ENCODE measurements at regions not wholly inside any gene's neighbourhood (a gene's known extent, or its start where the extent isn't known, plus 50 kb on each side); places are given as distances from the start of the nearest gene placed in this dataset.

DNA sequence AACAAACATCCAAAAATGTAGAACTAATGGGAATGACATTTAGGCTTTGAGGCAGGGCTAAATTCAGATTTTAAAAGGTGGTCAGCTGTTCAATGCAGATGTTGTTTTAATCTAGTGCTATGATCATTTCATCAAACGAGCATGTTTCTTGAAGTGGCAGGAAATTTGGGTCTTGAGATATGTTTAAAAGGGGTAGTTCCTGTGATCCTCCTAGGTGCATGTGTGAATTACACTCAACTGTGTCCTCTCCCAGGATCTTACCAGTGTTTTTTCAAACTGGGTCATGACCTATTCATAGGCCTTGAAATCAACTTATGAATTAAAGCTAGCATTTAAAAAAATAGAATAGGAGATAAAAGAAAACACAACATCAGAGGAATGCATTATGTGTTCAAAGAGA lies 57.4 kb upstream of the ACMSD start:
- no peaks in the 10 kb centered on the region for H3K36me3 ChIP-seq (ENCODE audit: control insufficient read depth, insufficient read depth, low read length)
- ChIA-PET CTCF (no interaction called here), POLR2A (no interaction called here)
- intact Hi-C loops (cut with micrococcal nuclease; ENCODE audit: unreplicated experiment) = no loop called here
- H3K36me3 Mint-ChIP-seq (ENCODE audit: insufficient read depth, unreplicated experiment) = no peaks in the 10 kb centered on the region
- BruUV-seq (replicated peaks) = no TSS peak
- H3K4me3 ChIP-seq (ENCODE audit: low read depth, low read length) = no peak overlapping the region
- H3K9me3 Mint-ChIP-seq (ENCODE audit: unreplicated experiment) = no peaks in the 10 kb centered on the region
- no peaks in the 10 kb centered on the region for H3K9me3 ChIP-seq
- peaks cover 7% of the 10 kb centered on the region for H3K27me3 Mint-ChIP-seq (ENCODE audit: insufficient read depth, unreplicated experiment)
- TF ChIP-seq, protein P1, sequence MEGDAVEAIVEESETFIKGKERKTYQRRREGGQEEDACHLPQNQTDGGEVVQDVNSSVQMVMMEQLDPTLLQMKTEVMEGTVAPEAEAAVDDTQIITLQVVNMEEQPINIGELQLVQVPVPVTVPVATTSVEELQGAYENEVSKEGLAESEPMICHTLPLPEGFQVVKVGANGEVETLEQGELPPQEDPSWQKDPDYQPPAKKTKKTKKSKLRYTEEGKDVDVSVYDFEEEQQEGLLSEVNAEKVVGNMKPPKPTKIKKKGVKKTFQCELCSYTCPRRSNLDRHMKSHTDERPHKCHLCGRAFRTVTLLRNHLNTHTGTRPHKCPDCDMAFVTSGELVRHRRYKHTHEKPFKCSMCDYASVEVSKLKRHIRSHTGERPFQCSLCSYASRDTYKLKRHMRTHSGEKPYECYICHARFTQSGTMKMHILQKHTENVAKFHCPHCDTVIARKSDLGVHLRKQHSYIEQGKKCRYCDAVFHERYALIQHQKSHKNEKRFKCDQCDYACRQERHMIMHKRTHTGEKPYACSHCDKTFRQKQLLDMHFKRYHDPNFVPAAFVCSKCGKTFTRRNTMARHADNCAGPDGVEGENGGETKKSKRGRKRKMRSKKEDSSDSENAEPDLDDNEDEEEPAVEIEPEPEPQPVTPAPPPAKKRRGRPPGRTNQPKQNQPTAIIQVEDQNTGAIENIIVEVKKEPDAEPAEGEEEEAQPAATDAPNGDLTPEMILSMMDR (IDR thresholded peaks at IDR 0.05; ENCODE audit: insufficient read depth in 1 of 2, low read depth in 1 of 2, low read length in 1 of 2, severe bottlenecking in 1 of 2, unreplicated experiment in 1 of 2) = no peak
- H3K4me1 Mint-ChIP-seq (ENCODE audit: low read depth, unreplicated experiment) = no peaks in the 10 kb centered on the region
- DNase-seq = no peak
- H3K4me3 Mint-ChIP-seq (ENCODE audit: unreplicated experiment) = no peak overlapping the region
- H3K27ac Mint-ChIP-seq (ENCODE audit: unreplicated experiment) = no peak overlapping the region
- no peaks in the 10 kb centered on the region for H3K27me3 ChIP-seq (replicated peaks; ENCODE audit: control insufficient read depth, insufficient read depth, low read length)
- no peaks in the 10 kb centered on the region for H3K4me1 ChIP-seq

DNA sequence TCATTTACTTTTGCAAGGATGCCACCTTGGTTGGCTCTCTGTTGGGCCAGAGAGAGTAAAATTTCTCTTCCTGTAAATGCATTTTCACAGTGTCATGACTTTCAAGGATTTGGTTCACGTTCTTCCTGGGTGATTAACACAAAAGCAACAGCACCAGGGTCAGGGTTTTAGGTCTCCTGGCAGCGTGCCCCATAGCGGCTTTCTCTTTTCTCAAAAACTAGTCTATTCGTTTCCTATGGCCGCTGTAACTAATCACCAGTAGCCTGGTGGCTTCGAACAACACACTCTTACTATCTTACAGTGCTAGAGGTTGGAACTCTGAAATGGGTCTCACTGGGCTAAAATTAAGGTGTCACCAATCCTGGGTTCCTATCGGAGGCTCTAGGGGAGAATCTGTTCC lies 56.3 kb upstream of the ACMSD start:
- POLR2A ChIA-PET = no interaction called here
- TF ChIP-seq, protein P1 (IDR thresholded peaks at IDR 0.05; ENCODE audit: insufficient read depth in 1 of 2, low read depth in 1 of 2, low read length in 1 of 2, severe bottlenecking in 1 of 2, unreplicated experiment in 1 of 2) = no peak
- Histone ChIP-seq H3K4me1 (no peaks in the 10 kb centered on the region), H3K36me3 (ENCODE audit: control insufficient read depth, insufficient read depth, low read length) (no peaks in the 10 kb centered on the region), H3K9me3 (no peaks in the 10 kb centered on the region), H3K27me3 (replicated peaks; ENCODE audit: control insufficient read depth, insufficient read depth, low read length) (no peaks in the 10 kb centered on the region), H3K4me3 (ENCODE audit: low read depth, low read length) (no peak overlapping the region)
- no TSS peak for BruUV-seq (replicated peaks)
- DNase-seq = no peak
- H3K9me3 Mint-ChIP-seq (ENCODE audit: unreplicated experiment) = no peaks in the 10 kb centered on the region
- H3K27me3 Mint-ChIP-seq (ENCODE audit: insufficient read depth, unreplicated experiment) = peaks cover 7% of the 10 kb centered on the region
- CTCF ChIA-PET = no interaction called here
- no peaks in the 10 kb centered on the region for H3K4me1 Mint-ChIP-seq (ENCODE audit: low read depth, unreplicated experiment)
- no peaks in the 10 kb centered on the region for H3K36me3 Mint-ChIP-seq (ENCODE audit: insufficient read depth, unreplicated experiment)
- no peak overlapping the region for H3K27ac Mint-ChIP-seq (ENCODE audit: unreplicated experiment)
- intact Hi-C loops (cut with micrococcal nuclease; ENCODE audit: unreplicated experiment) = no loop called here
- no peak overlapping the region for H3K4me3 Mint-ChIP-seq (ENCODE audit: unreplicated experiment)

DNA sequence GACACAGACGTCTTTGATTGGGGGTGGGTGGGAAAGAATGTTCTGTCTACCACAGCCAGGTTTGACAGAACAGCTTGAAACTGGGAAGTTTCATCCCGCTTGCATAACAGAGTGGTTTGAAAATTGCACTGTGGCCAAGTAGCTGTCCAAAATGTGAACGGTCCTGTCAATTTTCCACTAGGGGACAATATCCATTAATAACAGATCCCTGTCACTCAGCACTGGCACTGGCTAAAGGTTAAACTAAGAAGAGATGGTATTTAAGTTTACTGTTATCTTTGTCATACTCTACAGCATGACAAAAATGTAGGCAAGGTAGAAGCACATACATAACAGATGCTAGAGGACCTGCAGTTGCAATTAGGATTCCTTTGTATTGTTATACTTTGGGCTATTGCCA lies 55.6 kb upstream of the ACMSD start:
- DNase-seq = no peak
- intact Hi-C loops (cut with micrococcal nuclease; ENCODE audit: unreplicated experiment) = no loop called here
- ChIA-PET POLR2A (no interaction called here), CTCF (no interaction called here)
- no peak overlapping the region for H3K27ac Mint-ChIP-seq (ENCODE audit: unreplicated experiment)
- H3K4me1 ChIP-seq = no peaks in the 10 kb centered on the region
- H3K9me3 ChIP-seq = no peaks in the 10 kb centered on the region
- H3K27me3 ChIP-seq (replicated peaks; ENCODE audit: control insufficient read depth, insufficient read depth, low read length) = no peaks in the 10 kb centered on the region
- TF ChIP-seq, protein P1 (IDR thresholded peaks at IDR 0.05; ENCODE audit: insufficient read depth in 1 of 2, low read depth in 1 of 2, low read length in 1 of 2, severe bottlenecking in 1 of 2, unreplicated experiment in 1 of 2) = no peak
- H3K36me3 Mint-ChIP-seq (ENCODE audit: insufficient read depth, unreplicated experiment) = no peaks in the 10 kb centered on the region
- no peak overlapping the region for H3K4me3 ChIP-seq (ENCODE audit: low read depth, low read length)
- BruUV-seq (replicated peaks) = no TSS peak
- no peak overlapping the region for H3K4me3 Mint-ChIP-seq (ENCODE audit: unreplicated experiment)
- peaks cover 7% of the 10 kb centered on the region for H3K27me3 Mint-ChIP-seq (ENCODE audit: insufficient read depth, unreplicated experiment)
- no peaks in the 10 kb centered on the region for H3K9me3 Mint-ChIP-seq (ENCODE audit: unreplicated experiment)
- no peaks in the 10 kb centered on the region for H3K4me1 Mint-ChIP-seq (ENCODE audit: low read depth, unreplicated experiment)
- no peaks in the 10 kb centered on the region for H3K36me3 ChIP-seq (ENCODE audit: control insufficient read depth, insufficient read depth, low read length)
